ENCODE measurements at regions not wholly inside any gene's neighbourhood (a gene's known extent, or its start where the extent isn't known, plus 50 kb on each side); places are given as distances from the start of the nearest gene placed in this dataset.

- no peak for DNase-seq (ENCODE audit: low read depth)
These were observed 616.3 kb upstream of the CDH8 start for GRCh38 chr16:62652441-62653120.

GRCh38 chr16:62648256-62648655, 612.0 kb upstream of the CDH8 start:
- DNase-seq (ENCODE audit: low read depth): no peak

GRCh38 chr16:62644030-62644812, 608.0 kb upstream of the CDH8 start:
- no peak for DNase-seq (ENCODE audit: low read depth)

- DNase-seq (ENCODE audit: low read depth): no peak
These were observed 606.4 kb upstream of the CDH8 start for GRCh38 chr16:62642677-62643076.

- DNase-seq (ENCODE audit: low read depth): no peak
These were observed 603.7 kb upstream of the CDH8 start for GRCh38 chr16:62639890-62640289.

- DNase-seq (ENCODE audit: low read depth): no peak
These were observed 603.0 kb upstream of the CDH8 start for GRCh38 chr16:62638964-62639870.

GRCh38 chr16:62638324-62638911, 602.2 kb upstream of the CDH8 start:
- no peak for DNase-seq (ENCODE audit: low read depth)

- DNase-seq (ENCODE audit: low read depth): no peak
These were observed 589.1 kb upstream of the CDH8 start for GRCh38 chr16:62625326-62625725.

GRCh38 chr16:62620275-62620674, 584.0 kb upstream of the CDH8 start:
- no peak for DNase-seq (ENCODE audit: low read depth)

GRCh38 chr16:62615526-62615925, 579.3 kb upstream of the CDH8 start:
- no peak for DNase-seq (ENCODE audit: low read depth)

GRCh38 chr16:62610291-62610690, 574.1 kb upstream of the CDH8 start:
- DNase-seq (ENCODE audit: low read depth): no peak

- no peak for DNase-seq (ENCODE audit: low read depth)
These were observed 566.6 kb upstream of the CDH8 start for GRCh38 chr16:62602790-62603189.

- no peak for DNase-seq (ENCODE audit: low read depth)
These were observed 561.6 kb upstream of the CDH8 start for GRCh38 chr16:62597875-62598274.

GRCh38 chr16:62596584-62596983, 560.3 kb upstream of the CDH8 start:
- DNase-seq (ENCODE audit: low read depth): no peak

- no peak for DNase-seq (ENCODE audit: low read depth)
These were observed 559.9 kb upstream of the CDH8 start for GRCh38 chr16:62596125-62596524.

- DNase-seq (ENCODE audit: low read depth): no peak
These were observed 550.1 kb upstream of the CDH8 start for GRCh38 chr16:62586128-62586862.

GRCh38 chr16:62585041-62585545, 548.9 kb upstream of the CDH8 start:
- no peak for DNase-seq (ENCODE audit: low read depth)

- no peak for DNase-seq (ENCODE audit: low read depth)
These were observed 547.2 kb upstream of the CDH8 start for GRCh38 chr16:62583414-62583813.

GRCh38 chr16:62573466-62573865, 537.2 kb upstream of the CDH8 start:
- DNase-seq (ENCODE audit: low read depth): no peak

- DNase-seq (ENCODE audit: low read depth): no peak
These were observed 532.7 kb upstream of the CDH8 start for GRCh38 chr16:62568926-62569325.

- no peak for DNase-seq (ENCODE audit: low read depth)
These were observed 529.5 kb upstream of the CDH8 start for GRCh38 chr16:62565706-62566105.

All from amniotic epithelial cell (primary cell).